Breast epithelium (tissue), 4 donors: ENCODE measurements at regions not wholly inside any gene's neighbourhood (a gene's known extent, or its start where the extent isn't known, plus 50 kb on each side); places are given as distances from the start of the nearest gene placed in this dataset.

ENCODE experiments used
- DNase-seq, 2 donors: peaks; one replicate each; pipeline ENCODE4 v3.0.0-alpha.2; 2019; ENCODE audit warnings: low spot score in 2 of 2
- H3K27ac ChIP-seq, 2 donors: fragments of 200-600 bp; sonication (generic) in 1 of 2; one replicate each; pipeline ENCODE4 v1.5.1; 2016 to 2019; ENCODE audit warnings: mild to moderate bottlenecking in 1 of 2
- H3K27me3 ChIP-seq, 2 donors: fragments of 200-600 bp; sonication (generic) in 1 of 2; one replicate each; pipeline versions ENCODE4 v1.5.1 to v1.6.0; 2017 to 2019; ENCODE audit warnings: control low read depth in 1 of 2, mild to moderate bottlenecking in 1 of 2
- H3K36me3 ChIP-seq: fragments of 200-600 bp; one replicate; pipeline ENCODE4 v1.5.1; 2019
- H3K4me1 ChIP-seq, 2 donors: fragments of 200-600 bp; sonication (generic); one replicate each; pipeline ENCODE4 v1.5.1; 2016 to 2019; ENCODE audit warnings: control low read depth in 1 of 2
- H3K4me3 ChIP-seq, 3 donors: fragments of 200-600 bp; sonication (generic); 1 replicate in 2 of 3; 2 replicates in 1 of 3; pipeline ENCODE4 v1.5.1; 2016 to 2019; ENCODE audit warnings: mild to moderate bottlenecking in 3 of 3, moderate library complexity in 2 of 3
- H3K9me3 ChIP-seq, 2 donors: fragments of 200-600 bp; sonication (generic) in 1 of 2; one replicate each; pipeline ENCODE4 v1.5.1; 2016 to 2019; ENCODE audit warnings: control low read depth in 1 of 2
- CTCF ChIP-seq, 3 donors: fragments of 450-650 bp; IDR thresholded peaks; one replicate each; pipeline ENCODE4 v1.5.1; 2016 to 2017; ENCODE audit warnings: antibody characterized with exemption in 3 of 3, mild to moderate bottlenecking in 3 of 3, moderate library complexity in 3 of 3
- POLR2A ChIP-seq: fragments of 450-650 bp; IDR thresholded peaks from one replicate; pipeline ENCODE4 v1.6.1; 2016; ENCODE audit warnings: antibody characterized with exemption, mild to moderate bottlenecking, moderate library complexity
- POLR2AphosphoS5 ChIP-seq, 3 donors: sonication (generic); formaldehyde crosslinking; IDR thresholded peaks; one replicate each; pipeline ENCODE4 v1.6.1; 2017; ENCODE audit warnings: antibody characterized with exemption in 3 of 3
- intact Hi-C: fragments of 100-400 bp; cut with DNase I; formaldehyde crosslinking; loops from one replicate; pipeline ENCODE4 v1.15.1; 2023; ENCODE audit warnings: low total_unique reads

- Histone ChIP-seq H3K36me3 (no peaks in the 10 kb centered on the region), H3K27ac (no peak overlapping the region), H3K4me1 (no peaks in the 10 kb centered on the region), H3K4me3 (no peak overlapping the region), H3K9me3 (no peaks in the 10 kb centered on the region), H3K27me3 (no peaks in the 10 kb centered on the region)
- DNase-seq: no peak
- intact Hi-C loops: no loop called here
- TF ChIP-seq POLR2AphosphoS5 (IDR thresholded peaks at IDR 0.05): no peak
- TF ChIP-seq POLR2A: no peak
- TF ChIP-seq CTCF (IDR thresholded peaks at IDR 0.05): no peak
Measured at GRCh38 chr3:17931131-17931530, 188.7 kb upstream of the TBC1D5 start.

- no peak for DNase-seq
- intact Hi-C loops: no loop called here
- no peaks in the 10 kb centered on the region for H3K27me3 ChIP-seq
- H3K27ac ChIP-seq: no peak overlapping the region
- TF ChIP-seq CTCF (IDR thresholded peaks at IDR 0.05): no peak
- TF ChIP-seq POLR2AphosphoS5 (IDR thresholded peaks at IDR 0.05): no peak
- no peak for TF ChIP-seq POLR2A
- no peak overlapping the region for H3K4me3 ChIP-seq
- no peaks in the 10 kb centered on the region for H3K9me3 ChIP-seq
- H3K36me3 ChIP-seq: no peaks in the 10 kb centered on the region
- H3K4me1 ChIP-seq: no peaks in the 10 kb centered on the region
Measured at GRCh38 chr3:17928502-17929145, 186.2 kb upstream of the TBC1D5 start.

GRCh38 chr3:17927036-17927435, 184.6 kb upstream of the TBC1D5 start:
- Histone ChIP-seq H3K27me3 (no peaks in the 10 kb centered on the region), H3K4me1 (no peaks in the 10 kb centered on the region), H3K4me3 (no peak overlapping the region), H3K27ac (no peak overlapping the region), H3K9me3 (no peaks in the 10 kb centered on the region), H3K36me3 (no peaks in the 10 kb centered on the region)
- intact Hi-C loops: no loop called here
- no peak for DNase-seq
- TF ChIP-seq CTCF (IDR thresholded peaks at IDR 0.05): no peak
- TF ChIP-seq POLR2A: no peak
- no peak for TF ChIP-seq POLR2AphosphoS5 (IDR thresholded peaks at IDR 0.05)

GRCh38 chr3:17915341-17915740, 172.9 kb upstream of the TBC1D5 start:
- Histone ChIP-seq H3K36me3 (no peaks in the 10 kb centered on the region), H3K4me3 (no peak overlapping the region), H3K9me3 (no peaks in the 10 kb centered on the region), H3K4me1 (no peaks in the 10 kb centered on the region), H3K27me3 (no peaks in the 10 kb centered on the region), H3K27ac (no peak overlapping the region)
- intact Hi-C loops: no loop called here
- no peak for TF ChIP-seq POLR2AphosphoS5 (IDR thresholded peaks at IDR 0.05)
- TF ChIP-seq CTCF (IDR thresholded peaks at IDR 0.05): no peak
- no peak for TF ChIP-seq POLR2A
- DNase-seq: no peak

GRCh38 chr3:17913359-17913758, 170.9 kb upstream of the TBC1D5 start:
- Histone ChIP-seq H3K4me1 (no peaks in the 10 kb centered on the region), H3K4me3 (no peak overlapping the region), H3K27me3 (no peaks in the 10 kb centered on the region), H3K27ac (no peak overlapping the region), H3K36me3 (no peaks in the 10 kb centered on the region), H3K9me3 (no peaks in the 10 kb centered on the region)
- intact Hi-C loops: no loop called here
- DNase-seq: no peak
- TF ChIP-seq CTCF (IDR thresholded peaks at IDR 0.05) (no peak), POLR2A (no peak), POLR2AphosphoS5 (IDR thresholded peaks at IDR 0.05) (no peak)
